Ishikawa (cell line): ENCODE measurements at regions not wholly inside any gene's neighbourhood (a gene's known extent, or its start where the extent isn't known, plus 50 kb on each side); places are given as distances from the start of the nearest gene placed in this dataset.

Source experiments
- CEBPB ChIP-seq: IDR thresholded peaks from 2 replicates; pipeline ENCODE4 v1.6.1; 2012
- CREB1 ChIP-seq: IDR thresholded peaks from 2 replicates; pipeline ENCODE4 v1.6.1; 2012; ENCODE audit warnings: low read depth
- EGR1 ChIP-seq: IDR thresholded peaks from 2 replicates; pipeline ENCODE4 v1.6.1; 2012
- EP300 ChIP-seq: IDR thresholded peaks from 2 replicates; pipeline ENCODE4 v1.6.1; 2012; ENCODE audit warnings: borderline replicate concordance
- MAX ChIP-seq: IDR thresholded peaks from 2 replicates; pipeline ENCODE4 v1.6.1; 2012
- NFIC ChIP-seq: IDR thresholded peaks from 2 replicates; pipeline ENCODE4 v1.6.1; 2012
- RAD21 ChIP-seq: IDR thresholded peaks from 2 replicates; pipeline ENCODE4 v1.6.1; 2012; ENCODE audit warnings: low read depth
- REST ChIP-seq: IDR thresholded peaks from 2 replicates; pipeline ENCODE4 v1.6.1; 2012; ENCODE audit warnings: low read depth, mild to moderate bottlenecking
- USF1 ChIP-seq: IDR thresholded peaks from 2 replicates; pipeline ENCODE4 v1.6.1; 2012
- YY1 ChIP-seq: IDR thresholded peaks from 2 replicates; pipeline ENCODE4 v1.6.1; 2012; ENCODE audit warnings: low read depth
- ZBTB7A ChIP-seq: IDR thresholded peaks from 2 replicates; pipeline ENCODE4 v1.6.1; 2012; ENCODE audit warnings: low read depth

DNA sequence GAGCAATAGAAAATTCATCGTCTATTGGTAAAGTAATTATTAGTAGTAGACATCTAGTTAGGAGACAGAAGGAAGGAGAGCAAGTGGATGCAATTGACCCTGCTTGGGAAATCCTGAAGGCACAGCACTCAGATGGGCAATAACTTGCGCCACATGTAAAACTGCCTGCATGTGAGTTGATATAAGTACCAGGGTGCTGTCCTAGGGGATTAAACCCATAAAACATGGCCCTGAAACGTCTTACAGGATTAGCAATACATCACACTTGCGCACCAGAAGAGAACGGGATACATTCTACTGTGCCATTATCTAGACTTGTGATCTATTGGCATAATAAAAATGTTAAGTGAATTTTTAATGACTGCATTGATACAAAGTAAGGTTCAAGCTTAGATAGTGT is 277.5 kb upstream of the LYPLAL1 start:
- no peak for TF ChIP-seq ZBTB7A
- TF ChIP-seq EP300: no peak
- no peak for TF ChIP-seq RAD21
- no peak for TF ChIP-seq EGR1
- TF ChIP-seq MAX: no peak
- no peak for TF ChIP-seq REST
- TF ChIP-seq CREB1: no peak
- no peak for TF ChIP-seq USF1
- TF ChIP-seq NFIC: no peak
- TF ChIP-seq YY1: no peak
- TF ChIP-seq CEBPB: no peak
